Stimulated activated CD4-positive, alpha-beta T cell treated with anti-CD3 and anti-CD28 coated beads, TNF-alpha, amount 100 ng/mL, for 24 hours (primary cell): ENCODE measurements at regions not wholly inside any gene's neighbourhood (a gene's known extent, or its start where the extent isn't known, plus 50 kb on each side); places are given as distances from the start of the nearest gene placed in this dataset.
"Not testable (repeated sequence)": the region's sequence is repeated elsewhere in the genome, so short reads cannot be mapped to it uniquely, and the experiment has no call there.

Experiments
- DNase-seq, 3 experiments: peaks; one replicate each; pipeline ENCODE4 v3.0.0-alpha.2; 2020; ENCODE audit warnings: low read depth in 3 of 3

DNA sequence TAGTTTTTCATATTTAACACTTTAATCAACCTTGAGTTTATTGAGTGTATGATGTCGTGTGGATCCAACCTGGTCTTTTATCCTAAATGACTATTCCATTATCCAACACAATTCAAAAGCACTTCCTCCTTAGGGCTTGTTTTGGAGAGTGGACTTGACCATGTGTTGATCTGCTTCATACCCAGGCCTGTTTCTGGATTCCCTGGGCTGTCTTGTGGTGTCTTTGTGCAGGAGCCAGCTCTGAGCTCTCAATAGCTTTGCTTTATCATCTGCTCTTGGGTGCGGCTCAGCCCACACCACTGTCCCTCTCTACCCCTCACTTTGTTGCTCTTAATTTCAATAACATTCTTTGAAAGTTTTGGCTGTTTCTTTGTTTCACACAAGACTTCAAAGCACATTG, 70.9 kb upstream of the CHST15 start:
- DNase-seq, result no peak

DNA sequence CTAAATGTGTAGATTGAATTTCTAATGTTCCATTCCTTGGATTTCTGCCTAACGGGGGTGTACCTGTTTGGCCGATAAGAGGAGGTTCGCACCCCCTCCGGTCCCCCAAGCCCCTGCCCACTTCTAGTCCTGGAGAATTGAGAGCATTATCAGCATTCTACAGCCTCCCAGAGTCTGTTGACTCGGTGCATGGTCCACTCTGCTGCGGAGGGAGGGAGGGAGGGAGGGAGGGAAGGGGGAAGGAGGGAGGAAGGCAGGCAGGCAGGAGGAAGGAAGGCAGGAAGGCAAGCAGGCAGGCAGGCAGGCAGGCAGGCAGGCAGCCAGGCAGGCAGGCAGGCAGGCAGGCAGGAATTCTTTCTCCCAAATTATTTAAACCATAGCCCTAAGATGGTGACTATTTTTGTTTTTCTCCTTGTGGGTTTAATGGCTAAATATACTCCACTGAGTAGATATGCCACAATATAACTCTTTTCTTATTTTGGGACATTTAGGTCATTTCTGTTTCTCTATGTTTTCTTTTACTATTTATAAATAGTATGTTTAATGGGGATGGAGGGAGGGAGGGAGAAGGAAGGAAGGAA, 69.5 kb upstream of the CHST15 start:
- no peak for DNase-seq

DNA sequence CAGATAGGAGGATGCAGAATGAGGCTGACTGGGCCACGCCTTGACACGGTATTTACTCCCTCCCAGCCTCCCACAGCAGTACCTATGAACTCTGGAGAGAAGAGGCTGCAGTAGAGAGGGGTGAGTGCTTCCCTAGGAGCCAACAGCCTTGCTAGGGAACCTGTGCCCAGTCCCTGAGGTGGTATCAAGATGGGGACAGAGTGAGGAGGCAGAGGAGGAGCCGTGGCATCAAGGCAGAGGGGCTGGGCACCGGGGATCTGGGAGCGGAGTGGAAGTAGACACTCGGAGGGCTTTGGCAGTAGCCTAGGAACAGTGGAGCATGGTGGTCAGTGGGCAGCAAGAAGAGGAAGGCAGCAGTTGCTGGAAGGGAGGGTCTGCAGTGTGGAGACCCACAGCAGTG, 68.7 kb upstream of the CHST15 start:
- no peak for DNase-seq

DNA sequence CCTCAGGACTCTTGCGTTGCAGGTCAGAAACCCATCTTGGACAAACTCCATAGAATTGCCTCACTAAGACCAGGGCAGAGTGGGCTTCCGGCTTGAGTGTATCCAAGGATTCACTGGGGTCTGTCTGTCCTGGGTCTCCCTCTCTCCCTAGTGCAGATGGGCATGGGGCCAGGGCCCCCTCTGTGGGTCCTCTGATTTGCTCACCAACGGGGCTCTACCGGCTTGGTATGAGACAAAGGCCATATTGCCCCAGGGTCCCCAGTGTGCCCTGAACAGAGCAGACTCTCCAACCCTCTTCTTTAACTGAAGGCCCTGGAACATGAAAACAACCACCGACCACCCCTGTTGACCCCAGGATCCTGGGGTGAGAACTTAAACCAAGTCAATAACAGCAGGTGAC, 68.2 kb upstream of the CHST15 start:
- DNase-seq, result no peak

DNA sequence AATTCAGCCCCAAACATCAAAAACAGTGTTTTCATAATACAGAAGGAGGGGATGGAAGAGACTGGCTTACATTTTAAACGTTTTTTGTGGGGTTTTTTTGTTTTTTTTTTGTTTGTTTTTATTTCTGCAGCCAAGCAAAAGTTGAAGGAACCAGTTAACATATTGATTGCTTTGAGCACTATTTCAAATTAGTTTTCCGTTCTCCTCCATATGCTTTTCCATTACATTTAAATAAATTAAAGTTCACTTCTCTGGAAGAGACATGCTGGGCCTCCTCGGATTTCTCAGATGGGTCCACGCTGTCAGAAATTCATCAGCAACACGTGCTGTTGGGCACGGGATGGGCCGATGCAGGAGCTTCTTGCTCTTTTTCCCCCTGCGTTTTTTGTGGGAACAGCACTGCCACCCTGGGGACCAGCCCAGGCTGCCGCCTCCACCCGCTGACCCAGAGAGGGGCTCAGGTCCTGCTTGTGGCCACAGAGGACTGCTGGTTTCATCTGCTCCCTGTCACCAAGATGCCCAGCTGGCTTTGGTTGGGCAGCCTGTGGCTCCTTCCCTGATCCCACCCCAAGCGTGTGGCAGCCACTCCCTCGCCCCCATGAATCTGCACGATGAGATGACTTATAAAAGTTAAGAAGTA, 67.7 kb upstream of the CHST15 start:
- DNase-seq, result no peak

DNA sequence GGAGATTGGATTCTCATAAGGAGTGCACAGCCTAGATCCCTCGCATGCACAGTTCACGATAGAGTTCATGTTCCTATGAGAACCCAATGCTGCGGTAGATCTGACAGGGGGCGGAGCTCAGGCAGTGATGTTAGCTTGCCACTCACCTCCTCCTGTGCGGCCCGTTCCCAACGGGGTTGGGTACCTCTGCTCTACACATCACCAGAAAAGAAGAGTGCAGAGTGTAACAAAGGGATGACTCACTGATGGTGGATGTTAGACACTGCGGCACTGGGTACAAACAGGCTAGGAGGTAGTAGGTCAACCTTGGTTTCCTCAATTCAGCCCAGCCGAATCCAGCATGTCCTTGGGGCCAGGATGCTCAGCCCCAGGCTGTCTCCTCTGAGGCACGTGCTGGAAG, 66.8 kb upstream of the CHST15 start:
- DNase-seq, result no peak

GRCh38 chr10:124159153-124159552, 65.8 kb upstream of the CHST15 start:
- DNase-seq, result no peak

DNA sequence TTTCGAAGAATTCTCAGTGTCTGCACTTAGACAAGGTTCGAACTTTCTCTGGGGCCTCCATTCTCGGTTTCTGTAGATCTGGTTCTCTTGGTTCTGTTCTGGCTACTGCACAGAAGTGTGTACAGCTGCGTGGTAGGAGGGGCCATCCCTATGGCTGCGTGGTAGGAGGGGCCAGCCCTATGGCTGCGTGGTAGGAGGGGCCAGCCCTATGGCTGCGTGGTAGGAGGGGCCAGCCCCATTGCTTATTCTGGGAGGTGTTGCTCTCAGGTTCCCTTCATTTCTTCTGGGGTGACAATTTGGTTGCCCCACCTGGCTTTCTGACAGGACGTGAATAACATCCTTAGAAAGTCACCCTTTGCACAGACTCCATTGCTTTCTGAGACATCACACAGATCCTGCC, 65.2 kb upstream of the CHST15 start:
- no peak for DNase-seq

DNA sequence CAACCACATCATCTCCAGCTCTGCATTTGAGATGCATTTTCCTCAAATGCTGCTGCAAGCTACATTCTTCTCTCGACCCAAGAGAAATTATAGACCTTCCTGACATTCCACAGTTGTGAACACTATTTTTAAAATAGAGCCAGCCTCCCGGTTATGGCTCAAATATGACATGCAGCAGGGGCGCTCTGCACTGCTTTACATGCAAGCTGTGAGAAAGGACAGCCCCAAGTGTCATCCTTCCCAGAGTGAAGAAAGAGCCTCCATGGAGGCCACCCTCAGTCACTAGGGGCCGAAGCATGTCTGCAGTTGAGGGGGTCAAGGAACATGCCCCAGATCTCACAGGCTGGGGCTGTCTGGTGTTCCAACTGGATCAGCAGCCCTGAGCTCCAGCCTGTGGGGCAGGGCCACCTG, 63.9 kb upstream of the CHST15 start:
- no peak for DNase-seq

DNA sequence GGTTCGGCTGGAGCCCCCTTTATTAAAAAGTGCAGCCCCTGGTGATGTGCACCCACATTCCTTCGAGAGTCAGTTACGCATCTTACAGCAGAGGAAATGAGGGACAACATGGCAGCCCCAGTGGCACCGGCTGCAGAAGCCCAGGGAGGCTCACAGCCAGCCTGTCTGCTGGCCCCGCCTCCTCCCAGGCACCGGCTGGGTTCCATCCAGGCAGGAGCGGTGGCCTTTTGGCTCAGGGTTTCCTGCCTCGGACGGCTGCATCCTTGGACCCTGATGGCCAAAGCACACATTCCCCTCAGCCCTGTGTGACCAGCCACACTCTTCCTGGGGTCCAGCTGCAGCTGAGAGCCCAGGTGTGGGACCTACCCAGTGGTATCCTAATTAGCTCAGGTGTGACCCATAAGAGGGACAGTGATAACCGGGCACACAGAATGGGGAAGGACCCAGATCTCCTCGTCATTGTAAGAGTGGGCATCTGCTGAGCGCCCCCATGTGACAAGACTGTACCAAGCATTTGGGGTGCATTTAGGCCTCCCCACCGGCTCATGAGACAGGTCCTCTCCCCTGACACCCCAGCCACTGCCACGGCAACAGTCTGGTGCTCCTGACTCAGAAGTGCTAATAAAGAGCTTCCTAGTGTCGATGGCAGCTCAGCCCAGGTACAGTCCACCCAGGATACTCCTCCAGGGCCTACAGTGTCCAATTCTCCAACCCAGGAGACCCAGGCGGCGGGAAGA, 63.3 kb upstream of the CHST15 start:
- no peak for DNase-seq

GRCh38 chr10:124155781-124156435, 62.5 kb upstream of the CHST15 start:
- DNase-seq, result no peak

- DNase-seq, result peak in 2 of 3 experiments; percentile 28 to 34
Measured at GRCh38 chr10:124153023-124153826, 59.8 kb upstream of the CHST15 start.

DNA sequence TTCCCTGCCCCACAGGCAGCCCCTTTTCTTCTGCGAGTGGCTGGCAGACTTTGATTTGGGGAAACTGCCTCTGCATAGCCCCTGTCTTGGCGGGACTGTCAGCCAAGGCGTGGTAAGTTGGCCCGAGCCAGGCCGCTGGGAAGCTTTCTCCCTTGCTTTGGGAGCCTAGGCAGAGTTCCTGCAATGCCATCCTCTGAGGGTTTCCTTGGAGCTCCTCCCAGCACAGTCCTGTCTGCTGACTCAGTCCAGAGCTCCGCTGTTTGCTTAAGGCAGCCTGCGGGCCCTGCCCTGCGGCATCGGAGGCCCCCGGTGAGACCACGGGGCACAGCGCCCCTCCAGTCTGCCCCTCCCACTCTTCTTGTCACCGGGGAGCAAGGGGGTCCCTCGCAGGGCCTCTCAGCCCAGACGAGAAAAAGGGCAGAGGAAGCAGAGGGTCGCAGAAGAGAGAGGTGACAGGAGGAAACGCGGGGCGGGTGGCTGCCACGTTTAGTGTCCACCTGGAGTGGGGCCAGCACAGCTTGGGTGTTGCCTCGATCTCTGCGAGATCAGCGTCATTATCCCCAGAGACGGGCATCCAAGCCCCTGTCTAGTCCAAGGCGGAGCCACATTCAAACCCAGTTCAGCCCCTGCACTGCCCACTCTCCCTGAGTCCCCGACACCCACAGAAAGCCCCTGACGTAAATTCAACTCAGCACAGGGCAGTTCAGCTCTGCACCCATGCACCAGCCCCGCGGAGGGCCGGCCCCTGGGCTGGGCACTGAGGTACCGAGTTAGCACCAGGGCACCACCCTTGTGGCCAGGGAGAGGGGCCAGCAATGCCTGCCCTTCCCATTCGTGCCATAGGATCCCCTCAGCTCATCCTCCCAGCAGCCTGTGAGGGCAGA, 59.0 kb upstream of the CHST15 start:
- DNase-seq, result no peak

- no peak for DNase-seq
Measured at GRCh38 chr10:124151466-124152095, 58.2 kb upstream of the CHST15 start.

- no peak for DNase-seq
Measured at GRCh38 chr10:124150807-124151417, 57.5 kb upstream of the CHST15 start.

GRCh38 chr10:124150189-124150806, 56.9 kb upstream of the CHST15 start:
- DNase-seq, result no peak

DNA sequence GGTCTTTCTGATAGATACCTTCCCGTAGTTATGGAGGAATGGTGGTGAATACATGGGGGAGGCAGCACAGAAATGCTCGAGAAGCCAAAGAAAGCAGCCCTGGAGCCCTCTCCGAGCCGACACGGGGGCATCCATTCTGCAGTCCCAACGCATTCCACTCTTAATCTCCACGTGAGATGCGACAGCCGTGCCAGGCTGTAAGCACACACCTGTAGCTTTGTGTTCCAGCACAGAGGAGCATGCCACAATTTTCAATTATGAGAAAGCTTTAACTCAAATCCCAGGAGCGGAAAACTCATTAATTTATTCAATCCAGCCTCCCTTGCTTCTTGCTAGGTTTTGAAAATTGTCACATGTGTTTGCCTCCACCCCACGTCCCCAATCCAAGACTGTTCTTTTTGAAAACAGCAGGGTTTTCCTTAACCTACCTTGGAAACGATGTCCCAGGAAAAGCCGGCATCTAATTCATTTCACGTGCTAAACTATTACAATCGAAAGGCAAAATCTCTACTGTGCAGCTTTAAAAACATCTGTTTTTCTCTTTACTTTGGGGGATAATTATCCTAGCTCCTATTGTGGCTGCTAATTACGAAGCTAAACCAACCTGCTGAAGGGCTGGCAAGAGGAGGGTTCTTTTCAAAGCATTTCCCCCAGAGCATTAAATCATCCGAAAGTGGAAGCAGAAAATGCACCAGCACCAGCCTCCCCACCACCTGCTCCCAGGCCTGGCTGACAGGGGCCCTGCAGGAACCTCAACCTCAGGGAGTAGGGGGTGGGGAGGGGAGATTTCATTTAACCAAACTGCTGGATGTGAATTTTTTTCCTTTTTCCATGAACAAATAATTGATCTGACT, 56.0 kb upstream of the CHST15 start:
- DNase-seq, result no peak

DNA sequence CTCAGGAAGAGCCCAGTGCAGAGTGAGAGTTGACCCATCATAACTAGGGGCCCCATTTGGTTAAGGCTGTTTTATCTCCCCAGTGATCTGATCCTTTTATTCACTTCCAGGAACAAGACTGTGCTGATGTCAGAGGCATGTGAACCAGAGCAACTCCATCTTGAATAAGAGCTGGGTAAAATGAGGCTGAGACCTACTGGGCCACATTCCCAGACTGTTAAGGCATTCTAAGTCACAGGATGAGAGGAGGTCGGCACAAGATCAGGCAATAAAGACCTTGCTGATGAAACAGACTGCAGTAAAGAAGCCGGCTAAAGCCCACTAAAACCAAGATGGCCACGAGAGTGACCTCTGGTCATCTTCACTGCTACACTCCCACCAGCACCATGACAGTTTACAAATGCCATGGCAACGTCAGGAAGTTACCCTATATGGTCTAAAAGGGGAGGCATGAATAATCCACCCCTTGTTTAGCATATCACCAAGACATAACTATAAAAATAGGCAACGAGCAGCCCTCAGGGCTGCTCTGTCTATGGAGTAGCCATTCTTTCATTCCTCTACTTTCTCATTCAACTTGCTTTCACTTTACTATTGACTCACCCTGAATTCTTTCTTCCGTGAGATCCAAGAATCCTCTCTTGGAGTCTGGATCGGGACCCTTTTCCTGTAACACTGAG, 55.3 kb upstream of the CHST15 start:
- not testable (repeated sequence) for DNase-seq
